K562 (cell line): ENCODE measurements at regions not wholly inside any gene's neighbourhood (a gene's known extent, or its start where the extent isn't known, plus 50 kb on each side); places are given as distances from the start of the nearest gene placed in this dataset.

Source experiments
- ATAC-seq: fragments of 200-7000 bp; cut with Tn5 transposase; 3 replicates; pipeline ENCODE4 v1.9.1; 2020; ENCODE audit warnings: moderate library complexity
- BruUV-seq: library from RNA; stranded (reverse); fragments of 400-500 nt; replicated peaks from 2 replicates; lab custom pipeline; 2021; lab: Mats Ljungman, UMichigan
- CTCF ChIA-PET: fragments of 300-600 bp; formaldehyde crosslinking; extraction: SDS; loops from one replicate; lab custom pipeline; 2021; ENCODE audit warnings: low intra/inter-chr PET ratio; lab: Yijun Ruan, JAX
- POLR2A ChIA-PET: fragments of 300-600, 350-650 bp; sonication (Branson Sonifier 250); formaldehyde crosslinking; extraction: SDS; loops from one replicate; lab custom pipeline; 2021; ENCODE audit warnings: antibody characterized with exemption, inconsistent platforms; lab: Yijun Ruan, JAX
- DNase-seq, 4 experiments: peaks; one replicate each; pipeline versions ENCODE4 v3.0.0 to v3.0.0-alpha.2; 2011 to 2018; ENCODE audit warnings: low spot score in 3 of 4, mixed read lengths in 3 of 4; ENCODE audit errors: extremely low read depth in 1 of 4
- FAIRE-seq: peaks from 2 replicates; lab custom pipeline; 2011; peaks lifted over from hg19 to GRCh38; lab: Jason Lieb, UNC
- H2AFZ ChIP-seq: 2 replicates; pipeline ENCODE4 v1.6.0; 2011; ENCODE audit warnings: low read depth, low read length, control low read depth, inconsistent platforms
- H3K27ac ChIP-seq: fragments of 200-600 bp; 3 replicates; pipeline ENCODE4 v1.8.0; 2011; ENCODE audit warnings: low read depth, mild to moderate bottlenecking, control low read depth, inconsistent platforms, low read length, moderate library complexity, mixed read lengths; ENCODE audit errors: extremely low read depth
- H3K27me3 ChIP-seq, 2 experiments: fragments of 300-600 bp in 1 of 2; 2 replicates in 1 of 2; 3 replicates in 1 of 2; pipeline versions ENCODE4 v1.6.0 to v1.8.0; 2011; ENCODE audit warnings: inconsistent platforms in 2 of 2, low read length in 2 of 2, mild to moderate bottlenecking in 1 of 2, mixed read lengths in 1 of 2, moderate library complexity in 1 of 2; ENCODE audit not compliant: control insufficient read depth in 2 of 2, insufficient read depth in 2 of 2
- H3K36me3 ChIP-seq: fragments of 300-600 bp; 3 replicates; pipeline ENCODE4 v1.8.0; 2011; ENCODE audit warnings: mild to moderate bottlenecking, low read length, inconsistent platforms; ENCODE audit not compliant: control insufficient read depth, insufficient read depth
- H3K4me1 ChIP-seq, 2 experiments: fragments of 200-600 bp in 1 of 2; replicated peaks in 1 of 2; 2 replicates in 1 of 2; 3 replicates in 1 of 2; pipeline versions ENCODE4 v1.5.1 to v1.8.0; 2011; ENCODE audit warnings: inconsistent platforms in 2 of 2, low read length in 2 of 2, mild to moderate bottlenecking in 1 of 2, mixed read lengths in 1 of 2, moderate library complexity in 1 of 2; ENCODE audit not compliant: control insufficient read depth in 2 of 2, insufficient read depth in 2 of 2
- H3K4me2 ChIP-seq: 2 replicates; pipeline ENCODE4 v1.6.1; 2011; ENCODE audit warnings: low read length, control low read depth, inconsistent platforms, mixed read lengths; ENCODE audit not compliant: insufficient read depth
- H3K4me3 ChIP-seq: fragments of 200-600 bp; sonication (generic), shearing (Covaris generic); 2 replicates; pipeline ENCODE4 v1.5.1; 2016; ENCODE audit warnings: control low read depth, inconsistent platforms
- H3K79me2 ChIP-seq: fragments of 200-600 bp; 3 replicates; pipeline ENCODE4 v1.8.0; 2011; ENCODE audit warnings: low read length, inconsistent platforms; ENCODE audit not compliant: control insufficient read depth, insufficient read depth
- H3K9ac ChIP-seq, 2 experiments: 2 replicates each; pipeline versions ENCODE4 v1.6.0 to v1.6.1; 2011; ENCODE audit warnings: low read depth in 2 of 2, low read length in 2 of 2, control low read depth in 1 of 2, inconsistent platforms in 1 of 2, mild to moderate bottlenecking in 1 of 2, mixed read lengths in 1 of 2; ENCODE audit not compliant: insufficient read depth in 1 of 2
- H3K9me1 ChIP-seq: one replicate; pipeline ENCODE4 v1.6.0; 2011; ENCODE audit warnings: inconsistent platforms, mild to moderate bottlenecking, low read length, moderate library complexity; ENCODE audit not compliant: control insufficient read depth, insufficient read depth
- H3K9me3 ChIP-seq: replicated peaks from 2 replicates; pipeline ENCODE4 v1.5.1; 2011; ENCODE audit warnings: low read depth, low read length, inconsistent platforms; ENCODE audit not compliant: control insufficient read depth, insufficient read depth
- H4K20me1 ChIP-seq: replicated peaks from 2 replicates; pipeline ENCODE4 v1.6.1; 2011; ENCODE audit warnings: low read length, inconsistent platforms, mixed read lengths; ENCODE audit not compliant: control insufficient read depth, insufficient read depth
- BDP1 ChIP-seq: IDR thresholded peaks from 3 replicates; pipeline ENCODE4 v1.6.1; 2011; ENCODE audit not compliant: insufficient read length, insufficient read depth
- CBFB ChIP-seq: sonication (generic); formaldehyde crosslinking; IDR thresholded peaks from 2 replicates; pipeline ENCODE4 v1.4.0; 2020; ENCODE audit warnings: mild to moderate bottlenecking, missing genetic modification reagents
- CBX5 ChIP-seq: IDR thresholded peaks from 2 replicates; pipeline ENCODE4 v1.6.1; 2014; ENCODE audit warnings: low read depth, borderline replicate concordance
- EP300 ChIP-seq: IDR thresholded peaks from 2 replicates; pipeline ENCODE4 v1.6.1; 2012; ENCODE audit warnings: low read length, improper control_type of control experiment
- MTF1 ChIP-seq: fragments of 250-450 bp; sonication (Bioruptor Pico); IDR thresholded peaks from 2 replicates; pipeline ENCODE4 v1.9.0; 2021; ENCODE audit warnings: moderate library complexity, mild to moderate bottlenecking, inconsistent platforms, borderline replicate concordance
- PHTF2 ChIP-seq: fragments of 250-450 bp; sonication (Bioruptor Pico); IDR thresholded peaks from 2 replicates; pipeline ENCODE4 v1.5.0; 2021; ENCODE audit warnings: mild to moderate bottlenecking
- RERE ChIP-seq: sonication (generic); formaldehyde crosslinking; IDR thresholded peaks from 2 replicates; pipeline ENCODE4 v1.8.0; 2023; ENCODE audit warnings: missing genetic modification reagents, mild to moderate bottlenecking, borderline replicate concordance
- USF1 ChIP-seq: sonication (generic); formaldehyde crosslinking; IDR thresholded peaks from 2 replicates; pipeline ENCODE4 v1.9.0; 2022; ENCODE audit warnings: mild to moderate bottlenecking, missing genetic modification reagents
- USF2 ChIP-seq: sonication (generic); formaldehyde crosslinking; IDR thresholded peaks from 2 replicates; pipeline ENCODE4 v1.5.0; 2020; ENCODE audit warnings: missing genetic modification reagents
- WGBS: fragments of 100-300 bp; shearing (Covaris generic); methylation state at CpG from one replicate; pipeline ENCODE4 v1.1.6; 2016; ENCODE audit warnings: low coverage, mixed read lengths; ENCODE audit not compliant: insufficient coverage; ENCODE audit errors: missing lambda C conversion rate; 5-methylcytosine and 5-hydroxymethylcytosine counted together
- in situ Hi-C: fragments of 300-500 bp; cut with MboI; formaldehyde crosslinking; loops from 4 replicates; pipeline ENCODE4 v1.15.0; 2018; ENCODE audit warnings: inconsistent platforms, mixed read lengths
- intact Hi-C: fragments of 100-400 bp; cut with micrococcal nuclease; formaldehyde crosslinking; loops from 2 replicates; pipeline ENCODE4 v1.14.2; 2022
- TF ChIP-seq, protein P1 (sequence below): fragments of 450-650 bp; IDR thresholded peaks from 2 replicates; pipeline ENCODE4 v1.6.1; 2016; ENCODE audit warnings: antibody characterized with exemption
- TF ChIP-seq, protein P2 (sequence below): IDR thresholded peaks from 2 replicates; pipeline ENCODE4 v1.6.1; 2014; ENCODE audit warnings: antibody characterized with exemption

DNA sequence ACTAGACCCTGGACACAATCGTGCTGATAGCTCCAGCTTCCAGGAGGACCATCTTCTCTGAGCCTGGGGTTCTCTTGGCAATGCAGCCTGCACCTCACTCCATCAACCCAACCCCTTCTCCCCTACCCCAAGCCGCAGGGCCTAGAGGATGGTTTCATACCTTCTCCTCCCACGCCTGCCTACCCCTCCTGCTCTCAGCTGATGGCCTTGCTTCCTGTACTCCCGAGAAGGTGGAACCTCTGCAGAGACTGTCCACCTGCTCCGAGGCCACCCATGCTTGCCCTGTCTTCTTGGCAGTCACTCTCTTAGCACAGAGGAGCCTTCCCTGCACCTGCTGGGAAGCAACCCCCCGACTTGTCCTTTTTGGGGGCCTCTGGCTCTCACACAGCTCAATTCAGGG lies 241.9 kb downstream of the IRX2 start:
- FAIRE-seq (no peak), ATAC-seq (no peak), DNase-seq (no peak)
- Histone ChIP-seq H3K27ac (no peak overlapping the region), H3K4me3 (no peak overlapping the region), H3K36me3 (no peaks in the 10 kb centered on the region), H3K4me2 (no peak overlapping the region), H4K20me1 (no peaks in the 10 kb centered on the region; the same call in 1 of the 2 replicates), H3K79me2 (no peaks in the 10 kb centered on the region), H3K27me3 (peaks cover 4 to 20% of the 10 kb centered on the region in 2 experiments; a peak in 3 of 5 replicates), H3K9me1 (no peaks in the 10 kb centered on the region), H3K4me1 (no peaks in the 10 kb centered on the region), H3K9me3 (no peaks in the 10 kb centered on the region), H3K9ac (no peak overlapping the region), H2AFZ (no peak overlapping the region)
- intact Hi-C loops: no loop called here
- in situ Hi-C loops: no loop called here
- ChIA-PET CTCF (no interaction called here), POLR2A (no interaction called here)
- no TSS peak for BruUV-seq
- 2% methylated on average over 6 of the region's 6 CpGs for WGBS
- TF ChIP-seq USF2 (CRISPR knock-in tag) (no peak), RERE (CRISPR knock-in tag) (no peak), CBX5 (no peak), PHTF2 (CRISPR knock-in tag) (no peak), USF1 (CRISPR knock-in tag) (no peak), CBFB (CRISPR knock-in tag) (no peak), EP300 (no peak), BDP1 (no peak), MTF1 (no peak)
- TF ChIP-seq, protein P1, sequence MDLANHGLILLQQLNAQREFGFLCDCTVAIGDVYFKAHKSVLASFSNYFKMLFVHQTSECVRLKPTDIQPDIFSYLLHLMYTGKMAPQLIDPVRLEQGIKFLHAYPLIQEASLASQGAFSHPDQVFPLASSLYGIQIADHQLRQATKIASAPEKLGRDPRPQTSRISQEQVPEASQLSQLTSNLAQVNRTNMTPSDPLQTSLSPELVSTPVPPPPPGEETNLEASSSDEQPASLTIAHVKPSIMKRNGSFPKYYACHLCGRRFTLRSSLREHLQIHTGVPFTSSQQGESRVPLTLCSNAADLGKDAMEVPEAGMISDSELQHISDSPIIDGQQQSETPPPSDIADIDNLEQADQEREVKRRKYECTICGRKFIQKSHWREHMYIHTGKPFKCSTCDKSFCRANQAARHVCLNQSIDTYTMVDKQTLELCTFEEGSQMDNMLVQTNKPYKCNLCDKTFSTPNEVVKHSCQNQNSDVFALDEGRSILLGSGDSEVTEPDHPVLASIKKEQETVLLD: no peak
- TF ChIP-seq, protein P2, sequence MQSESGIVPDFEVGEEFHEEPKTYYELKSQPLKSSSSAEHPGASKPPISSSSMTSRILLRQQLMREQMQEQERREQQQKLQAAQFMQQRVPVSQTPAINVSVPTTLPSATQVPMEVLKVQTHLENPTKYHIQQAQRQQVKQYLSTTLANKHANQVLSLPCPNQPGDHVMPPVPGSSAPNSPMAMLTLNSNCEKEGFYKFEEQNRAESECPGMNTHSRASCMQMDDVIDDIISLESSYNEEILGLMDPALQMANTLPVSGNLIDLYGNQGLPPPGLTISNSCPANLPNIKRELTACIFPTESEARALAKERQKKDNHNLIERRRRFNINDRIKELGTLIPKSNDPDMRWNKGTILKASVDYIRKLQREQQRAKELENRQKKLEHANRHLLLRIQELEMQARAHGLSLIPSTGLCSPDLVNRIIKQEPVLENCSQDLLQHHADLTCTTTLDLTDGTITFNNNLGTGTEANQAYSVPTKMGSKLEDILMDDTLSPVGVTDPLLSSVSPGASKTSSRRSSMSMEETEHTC: no peak
